ENCODE measurements at regions not wholly inside any gene's neighbourhood (a gene's known extent, or its start where the extent isn't known, plus 50 kb on each side); places are given as distances from the start of the nearest gene placed in this dataset.

- no peaks in the 10 kb centered on the region for H3K27me3 ChIP-seq (replicated peaks; ENCODE audit: control insufficient read depth, insufficient read depth, low read length)
- DNase-seq (ENCODE audit: extremely low read depth, insufficient read length): no peak
- no peaks in the 10 kb centered on the region for H3K36me3 ChIP-seq (ENCODE audit: control insufficient read depth, insufficient read depth, low read length)
- no peak overlapping the region for H3K4me3 ChIP-seq (replicated peaks; ENCODE audit: low read depth, low read length)
- no peak for TF ChIP-seq CTCF (IDR thresholded peaks at IDR 0.05; ENCODE audit: insufficient read depth, low read length, poor library complexity, severe bottlenecking)
These were observed 291.8 kb downstream of the CHRM3 start for GRCh38 chr1:239678181-239678580.

GRCh38 chr1:239682046-239682445 lies 295.7 kb downstream of the CHRM3 start:
- Histone ChIP-seq H3K27me3 (replicated peaks; ENCODE audit: control insufficient read depth, insufficient read depth, low read length) (no peaks in the 10 kb centered on the region), H3K36me3 (ENCODE audit: control insufficient read depth, insufficient read depth, low read length) (no peaks in the 10 kb centered on the region), H3K4me3 (replicated peaks; ENCODE audit: low read depth, low read length) (no peak overlapping the region)
- no peak for TF ChIP-seq CTCF (IDR thresholded peaks at IDR 0.05; ENCODE audit: insufficient read depth, low read length, poor library complexity, severe bottlenecking)
- DNase-seq (ENCODE audit: extremely low read depth, insufficient read length): no peak

- Histone ChIP-seq H3K36me3 (ENCODE audit: control insufficient read depth, insufficient read depth, low read length) (no peaks in the 10 kb centered on the region), H3K4me3 (replicated peaks; ENCODE audit: low read depth, low read length) (no peak overlapping the region), H3K27me3 (replicated peaks; ENCODE audit: control insufficient read depth, insufficient read depth, low read length) (no peaks in the 10 kb centered on the region)
- TF ChIP-seq CTCF (IDR thresholded peaks at IDR 0.05; ENCODE audit: insufficient read depth, low read length, poor library complexity, severe bottlenecking): no peak
- no peak for DNase-seq (ENCODE audit: extremely low read depth, insufficient read length)
These were observed 296.6 kb downstream of the CHRM3 start for GRCh38 chr1:239682960-239683359.

GRCh38 chr1:239686386-239686785 lies 300.0 kb downstream of the CHRM3 start:
- no peak for DNase-seq (ENCODE audit: extremely low read depth, insufficient read length)
- no peaks in the 10 kb centered on the region for H3K36me3 ChIP-seq (ENCODE audit: control insufficient read depth, insufficient read depth, low read length)
- TF ChIP-seq CTCF (IDR thresholded peaks at IDR 0.05; ENCODE audit: insufficient read depth, low read length, poor library complexity, severe bottlenecking): no peak
- no peaks in the 10 kb centered on the region for H3K27me3 ChIP-seq (replicated peaks; ENCODE audit: control insufficient read depth, insufficient read depth, low read length)
- no peak overlapping the region for H3K4me3 ChIP-seq (replicated peaks; ENCODE audit: low read depth, low read length)

GRCh38 chr1:239696317-239696716 lies 309.9 kb downstream of the CHRM3 start:
- no peaks in the 10 kb centered on the region for H3K27me3 ChIP-seq (replicated peaks; ENCODE audit: control insufficient read depth, insufficient read depth, low read length)
- no peak for DNase-seq (ENCODE audit: extremely low read depth, insufficient read length)
- no peak for TF ChIP-seq CTCF (IDR thresholded peaks at IDR 0.05; ENCODE audit: insufficient read depth, low read length, poor library complexity, severe bottlenecking)
- no peaks in the 10 kb centered on the region for H3K36me3 ChIP-seq (ENCODE audit: control insufficient read depth, insufficient read depth, low read length)
- H3K4me3 ChIP-seq (replicated peaks; ENCODE audit: low read depth, low read length): no peak overlapping the region

GRCh38 chr1:239700667-239701066 lies 314.3 kb downstream of the CHRM3 start:
- H3K4me3 ChIP-seq (replicated peaks; ENCODE audit: low read depth, low read length): no peak overlapping the region
- TF ChIP-seq CTCF (IDR thresholded peaks at IDR 0.05; ENCODE audit: insufficient read depth, low read length, poor library complexity, severe bottlenecking): no peak

More at GRCh38 chr1:239700667-239701066, 314.3 kb downstream of the CHRM3 start:
- Histone ChIP-seq H3K36me3 (ENCODE audit: control insufficient read depth, insufficient read depth, low read length) (no peaks in the 10 kb centered on the region), H3K27me3 (replicated peaks; ENCODE audit: control insufficient read depth, insufficient read depth, low read length) (no peaks in the 10 kb centered on the region)
- DNase-seq (ENCODE audit: extremely low read depth, insufficient read length): no peak
